Hepatocyte (in vitro differentiated cells): ENCODE measurements at regions not wholly inside any gene's neighbourhood (a gene's known extent, or its start where the extent isn't known, plus 50 kb on each side); places are given as distances from the start of the nearest gene placed in this dataset.

Experiments
- EZH2 ChIP-seq: fragments of 200-600 bp; sonication (generic); IDR thresholded peaks from 2 replicates; pipeline ENCODE4 v1.6.1; 2016; ENCODE audit warnings: antibody characterized with exemption, mild to moderate bottlenecking, borderline replicate concordance
- TF ChIP-seq, protein P1 (sequence below): fragments of 200-600 bp; sonication (generic); IDR thresholded peaks from 2 replicates; pipeline ENCODE4 v1.5.1; 2016; ENCODE audit warnings: antibody characterized with exemption, mild to moderate bottlenecking; ENCODE audit not compliant: poor library complexity

- TF ChIP-seq, protein P1, sequence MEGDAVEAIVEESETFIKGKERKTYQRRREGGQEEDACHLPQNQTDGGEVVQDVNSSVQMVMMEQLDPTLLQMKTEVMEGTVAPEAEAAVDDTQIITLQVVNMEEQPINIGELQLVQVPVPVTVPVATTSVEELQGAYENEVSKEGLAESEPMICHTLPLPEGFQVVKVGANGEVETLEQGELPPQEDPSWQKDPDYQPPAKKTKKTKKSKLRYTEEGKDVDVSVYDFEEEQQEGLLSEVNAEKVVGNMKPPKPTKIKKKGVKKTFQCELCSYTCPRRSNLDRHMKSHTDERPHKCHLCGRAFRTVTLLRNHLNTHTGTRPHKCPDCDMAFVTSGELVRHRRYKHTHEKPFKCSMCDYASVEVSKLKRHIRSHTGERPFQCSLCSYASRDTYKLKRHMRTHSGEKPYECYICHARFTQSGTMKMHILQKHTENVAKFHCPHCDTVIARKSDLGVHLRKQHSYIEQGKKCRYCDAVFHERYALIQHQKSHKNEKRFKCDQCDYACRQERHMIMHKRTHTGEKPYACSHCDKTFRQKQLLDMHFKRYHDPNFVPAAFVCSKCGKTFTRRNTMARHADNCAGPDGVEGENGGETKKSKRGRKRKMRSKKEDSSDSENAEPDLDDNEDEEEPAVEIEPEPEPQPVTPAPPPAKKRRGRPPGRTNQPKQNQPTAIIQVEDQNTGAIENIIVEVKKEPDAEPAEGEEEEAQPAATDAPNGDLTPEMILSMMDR: no peak
- TF ChIP-seq EZH2: no peak
These were observed 1273.9 kb upstream of the CNTN5 start for GRCh38 chr11:97746818-97747217.
